ENCODE measurements at regions not wholly inside any gene's neighbourhood (a gene's known extent, or its start where the extent isn't known, plus 50 kb on each side); places are given as distances from the start of the nearest gene placed in this dataset.

DNA sequence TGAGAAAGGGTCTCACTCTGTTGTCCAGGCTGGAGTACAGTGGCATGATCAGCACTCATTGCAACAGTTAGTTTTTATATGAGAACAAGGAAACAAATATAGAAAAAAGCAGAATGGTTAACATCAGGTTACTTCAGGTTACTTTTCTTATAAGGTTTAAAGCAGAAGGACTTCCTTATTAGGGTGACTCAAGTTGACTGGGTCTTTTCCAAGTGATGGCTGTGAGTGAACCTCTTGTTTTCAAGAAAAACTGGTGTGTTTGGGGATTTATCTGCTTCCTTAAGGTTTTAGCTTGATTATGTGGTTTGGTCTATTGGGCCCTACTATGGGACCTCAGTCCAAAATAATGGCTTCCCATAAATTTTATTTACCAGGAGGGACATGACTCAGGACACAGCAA is 99.2 kb downstream of the ARRDC3 start:
- peak; percentile 83 for DNase-seq (ENCODE audit: low read depth)

- DNase-seq (ENCODE audit: low read depth), result no peak
Measured at GRCh38 chr5:91283326-91283725, 99.8 kb downstream of the ARRDC3 start.

- DNase-seq (ENCODE audit: low read depth), result no peak
Measured at GRCh38 chr5:91282210-91282609, 100.9 kb downstream of the ARRDC3 start.

- DNase-seq (ENCODE audit: low read depth), result peak; percentile 88
Measured at GRCh38 chr5:91281401-91281800, 101.7 kb downstream of the ARRDC3 start.

DNA sequence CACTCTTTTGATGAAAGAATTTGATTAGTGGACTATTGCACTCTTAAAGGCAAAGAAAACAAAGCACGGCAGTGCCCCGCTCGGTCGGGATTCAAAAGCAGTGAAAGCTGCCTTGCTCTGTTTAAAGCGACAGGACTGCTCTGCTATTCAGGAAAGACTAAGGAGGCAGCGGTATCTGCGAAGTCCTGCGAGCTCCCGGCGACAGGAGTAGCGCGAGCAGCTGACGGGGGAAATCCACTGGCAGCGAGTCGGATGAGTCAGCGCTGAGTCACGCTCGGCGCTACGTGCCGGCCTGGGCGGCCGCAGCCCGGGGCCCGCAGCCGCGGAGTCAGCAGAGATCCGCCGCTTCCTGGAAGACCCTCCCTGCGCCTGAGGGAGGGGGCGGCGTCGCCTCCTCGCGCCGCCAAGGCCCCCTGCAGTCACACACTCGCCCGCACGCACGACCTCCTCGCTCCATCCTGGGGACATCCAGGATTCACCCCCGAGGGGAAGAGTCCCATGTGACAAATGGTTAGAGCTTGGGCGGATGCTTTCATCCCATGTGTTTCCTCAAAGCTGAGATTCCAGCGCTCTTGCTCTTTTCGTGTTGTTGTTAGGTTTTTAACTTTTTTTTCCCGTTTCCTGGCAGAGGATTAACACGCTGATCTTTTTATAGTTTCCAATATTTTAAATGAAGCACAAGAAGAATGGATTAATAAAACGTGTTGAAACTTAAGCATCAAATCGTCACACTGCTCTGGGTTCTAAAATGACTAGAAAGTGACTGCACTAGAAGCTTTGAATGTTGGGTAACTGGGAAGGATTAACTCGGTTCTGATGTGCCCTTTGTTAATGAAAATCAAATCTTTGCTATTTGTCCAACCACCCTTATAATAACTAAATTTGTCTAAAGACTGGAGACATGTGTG is 102.5 kb downstream of the ARRDC3 start:
- DNase-seq (ENCODE audit: low read depth), result peak; percentile 99

DNA sequence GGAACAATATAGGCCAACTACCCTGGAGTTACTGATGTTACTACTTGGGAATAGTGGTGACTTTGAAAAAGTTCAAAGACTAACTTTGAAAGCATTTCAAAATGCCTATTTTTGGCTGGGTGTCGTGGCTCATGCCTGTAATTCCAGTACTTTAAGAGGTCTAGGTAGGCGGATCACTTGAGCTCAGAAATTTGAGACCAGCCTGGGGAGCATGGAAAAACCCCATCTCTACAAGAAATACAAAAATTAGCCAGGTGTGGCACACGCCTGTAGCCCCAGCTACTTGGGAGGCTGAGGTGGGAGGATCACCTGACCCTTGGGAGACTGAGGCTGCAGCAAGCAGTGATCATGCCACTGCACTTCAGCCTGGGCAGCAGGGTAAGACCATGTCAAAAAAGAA is 105.3 kb downstream of the ARRDC3 start:
- DNase-seq (ENCODE audit: low read depth), result no peak

GRCh38 chr5:91277093-91277626 is 106.0 kb downstream of the ARRDC3 start:
- DNase-seq (ENCODE audit: low read depth), result no peak

DNA sequence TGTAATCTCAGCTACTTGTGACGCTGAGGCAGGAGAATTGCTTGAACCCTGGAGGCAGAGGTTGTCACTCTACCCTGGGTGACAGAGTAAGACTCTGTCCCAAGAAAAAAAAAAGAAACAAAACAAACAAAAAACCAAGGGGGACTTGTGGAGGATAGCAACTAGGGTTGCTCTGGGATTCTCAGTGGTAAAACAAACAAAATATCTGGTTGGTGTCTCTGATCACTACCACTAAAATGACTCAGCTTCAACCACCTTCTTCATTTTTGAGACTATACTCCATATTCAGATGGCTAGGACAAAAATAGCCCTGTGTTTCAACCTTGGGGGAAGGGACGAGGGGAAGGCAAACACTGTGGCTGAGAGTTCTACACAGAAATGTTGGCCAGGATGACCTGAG is 110.3 kb downstream of the ARRDC3 start:
- DNase-seq (ENCODE audit: low read depth), result peak; percentile 55

- no peak for DNase-seq (ENCODE audit: low read depth)
Measured at GRCh38 chr5:91271999-91272398, 111.1 kb downstream of the ARRDC3 start.

DNA sequence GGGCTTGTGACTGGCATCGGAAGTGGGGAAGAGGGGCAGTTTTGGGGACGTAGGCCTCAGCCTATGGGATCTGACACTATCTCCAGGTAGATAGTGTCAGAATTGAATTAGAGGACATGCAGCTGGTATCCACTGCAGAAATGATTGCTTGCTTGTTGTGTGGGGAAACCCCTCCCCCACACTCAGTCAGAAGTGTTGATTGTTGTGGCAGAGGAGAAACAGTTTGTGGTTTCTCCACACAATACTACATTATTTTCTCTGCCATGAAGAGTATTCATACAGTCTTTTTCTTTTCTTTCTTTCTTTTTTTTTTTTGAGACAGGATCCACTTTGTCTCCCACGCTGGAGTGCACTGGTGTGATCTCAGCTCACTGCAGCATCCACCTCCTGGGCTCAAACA is 113.9 kb downstream of the ARRDC3 start:
- no peak for DNase-seq (ENCODE audit: low read depth)

DNA sequence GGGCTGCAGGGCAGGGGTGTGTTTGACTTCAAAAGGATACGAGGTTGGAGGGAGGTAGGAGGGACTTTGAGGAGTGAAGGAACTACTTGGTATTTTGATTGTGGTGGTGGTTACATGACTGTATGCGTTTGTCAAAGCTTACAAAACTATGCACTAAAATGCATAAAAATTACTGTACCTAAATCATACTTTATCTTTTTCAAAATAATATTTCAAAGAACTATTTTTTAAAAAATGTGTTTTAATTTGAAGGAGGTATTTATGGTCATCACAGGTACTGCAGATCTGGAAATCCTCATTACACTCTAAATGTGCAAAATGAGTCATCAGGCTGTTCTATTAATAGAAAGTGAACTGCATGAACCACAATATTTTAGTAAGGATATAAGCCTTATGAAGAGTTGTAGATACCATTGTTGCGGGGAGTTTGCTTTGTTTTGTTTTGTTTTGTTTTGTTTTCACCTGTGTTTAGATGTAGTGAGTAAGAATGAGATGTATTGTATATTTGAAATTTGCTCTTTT is 116.9 kb downstream of the ARRDC3 start:
- DNase-seq (ENCODE audit: low read depth), result peak; percentile 73

- no peak for DNase-seq (ENCODE audit: low read depth)
Measured at GRCh38 chr5:91264311-91265051, 118.6 kb downstream of the ARRDC3 start.

- DNase-seq (ENCODE audit: low read depth), result no peak
Measured at GRCh38 chr5:91263898-91264297, 119.2 kb downstream of the ARRDC3 start.

DNA sequence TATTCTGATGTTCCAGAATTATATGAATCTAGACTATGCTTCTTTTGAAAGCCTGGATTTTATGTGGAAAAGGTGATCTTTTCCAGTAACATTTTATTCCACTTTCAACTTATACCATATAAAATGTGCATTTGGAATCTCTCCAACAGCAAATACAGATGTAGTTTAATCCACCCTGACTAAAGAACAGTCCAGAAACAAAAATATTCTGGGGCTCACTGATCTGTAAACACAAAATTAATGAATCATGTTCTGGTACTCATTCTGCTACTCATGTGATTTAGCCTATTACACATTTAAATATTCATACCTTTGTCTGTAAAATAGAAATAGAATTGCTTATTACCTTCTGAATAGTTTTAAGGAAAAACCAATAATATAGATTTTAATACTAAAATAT is 125.8 kb downstream of the ARRDC3 start:
- DNase-seq (ENCODE audit: low read depth), result peak; percentile 60

- DNase-seq (ENCODE audit: low read depth), result no peak
Measured at GRCh38 chr5:91256142-91256524, 127.0 kb downstream of the ARRDC3 start.

- peak; percentile 17 for DNase-seq (ENCODE audit: low read depth)
Measured at GRCh38 chr5:91255396-91256141, 127.5 kb downstream of the ARRDC3 start.

DNA sequence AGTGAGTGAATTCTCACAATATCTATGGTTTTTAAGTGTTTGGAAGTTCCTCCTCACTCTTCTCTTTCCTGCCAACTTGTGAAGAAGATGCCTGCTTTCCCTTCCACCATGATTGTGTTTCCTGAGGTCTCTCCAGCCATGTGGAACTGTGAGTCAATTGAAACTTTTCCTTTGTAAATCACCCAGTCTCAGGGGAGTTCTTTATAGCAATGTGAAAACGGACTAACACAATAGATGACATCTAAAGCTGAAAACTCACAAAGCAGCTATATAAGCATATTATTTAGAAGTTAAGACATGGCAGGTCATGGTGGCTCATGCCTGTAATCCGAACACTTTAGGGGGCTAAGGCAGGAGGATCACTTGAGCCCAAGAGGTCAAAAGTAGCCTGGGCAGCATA is 130.2 kb downstream of the ARRDC3 start:
- DNase-seq (ENCODE audit: low read depth), result no peak

GRCh38 chr5:91245871-91246270 is 137.2 kb downstream of the ARRDC3 start:
- no peak for DNase-seq (ENCODE audit: low read depth)

GRCh38 chr5:91245074-91245452 is 138.1 kb downstream of the ARRDC3 start:
- no peak for DNase-seq (ENCODE audit: low read depth)

DNA sequence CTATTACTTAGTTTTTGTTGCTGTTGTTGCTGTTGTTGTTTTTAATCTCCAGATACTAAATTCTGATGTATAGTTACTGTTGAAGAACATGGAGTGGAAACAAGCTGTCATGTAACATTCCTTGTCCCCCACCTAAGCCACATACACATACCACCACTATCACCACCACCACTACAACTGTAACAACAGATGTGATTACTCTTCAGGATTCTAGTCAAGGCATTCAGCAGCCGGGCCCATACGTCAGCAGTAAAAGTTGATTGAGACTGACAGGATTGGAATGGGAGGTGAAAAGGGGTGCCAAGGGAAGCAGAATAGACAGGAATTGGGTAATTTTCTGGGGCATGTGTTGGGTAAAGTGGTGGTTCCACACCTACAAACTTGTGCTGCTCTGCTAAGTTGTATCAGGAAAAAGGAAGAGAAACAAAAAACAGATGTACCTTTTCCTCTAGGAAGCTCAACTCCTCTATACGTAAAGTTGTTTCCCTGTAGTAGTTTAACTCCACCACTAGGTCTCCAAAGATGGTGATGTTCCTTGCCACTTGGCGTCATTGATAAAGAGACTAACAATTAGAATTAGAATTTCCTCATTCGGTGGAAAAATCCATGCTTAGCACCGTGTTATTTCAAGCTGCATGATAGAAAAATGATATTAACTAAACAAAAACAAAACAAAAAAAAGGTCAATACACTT is 138.6 kb downstream of the ARRDC3 start:
- no peak for DNase-seq (ENCODE audit: low read depth)

- DNase-seq (ENCODE audit: low read depth), result no peak
Measured at GRCh38 chr5:91243852-91244251, 139.3 kb downstream of the ARRDC3 start.

DNA sequence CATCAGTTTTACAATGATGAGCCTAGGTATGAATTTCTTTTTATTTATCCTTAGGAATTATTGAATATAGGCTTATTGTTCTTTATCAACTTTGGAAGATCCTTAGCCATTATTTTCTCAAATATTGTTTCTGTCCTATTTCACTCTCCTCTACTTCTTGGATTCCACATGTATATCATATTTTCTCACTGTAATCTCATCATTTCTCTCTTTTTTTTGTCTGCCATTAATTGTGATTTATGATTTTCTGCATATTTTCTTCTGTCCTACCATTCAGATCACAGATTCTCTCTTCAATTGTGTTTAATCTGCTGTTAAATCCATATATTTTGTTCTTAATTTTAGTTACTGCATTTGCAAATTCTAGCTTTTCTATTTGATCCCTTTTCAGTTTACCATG is 139.8 kb downstream of the ARRDC3 start:
- no peak for DNase-seq (ENCODE audit: low read depth)

All from iris pigment epithelial cell (primary cell).